Fibroblast of mammary gland (primary cell): ENCODE measurements at regions not wholly inside any gene's neighbourhood (a gene's known extent, or its start where the extent isn't known, plus 50 kb on each side); places are given as distances from the start of the nearest gene placed in this dataset.

Experiments
- DNase-seq: peaks from one replicate; pipeline ENCODE4 v3.0.0-alpha.2; 2010; ENCODE audit warnings: low read depth
- H3K4me3 ChIP-seq: 2 replicates; pipeline ENCODE4 v1.5.1; 2011; ENCODE audit warnings: low read depth, mild to moderate bottlenecking, low read length, moderate library complexity; ENCODE audit not compliant: control insufficient read depth
- TF ChIP-seq, protein P1 (sequence below): conservative IDR thresholded peaks from 2 replicates; pipeline ENCODE4 v1.5.1; 2011; ENCODE audit warnings: low read depth, low read length, inconsistent platforms; ENCODE audit not compliant: control insufficient read depth, insufficient read depth

DNA sequence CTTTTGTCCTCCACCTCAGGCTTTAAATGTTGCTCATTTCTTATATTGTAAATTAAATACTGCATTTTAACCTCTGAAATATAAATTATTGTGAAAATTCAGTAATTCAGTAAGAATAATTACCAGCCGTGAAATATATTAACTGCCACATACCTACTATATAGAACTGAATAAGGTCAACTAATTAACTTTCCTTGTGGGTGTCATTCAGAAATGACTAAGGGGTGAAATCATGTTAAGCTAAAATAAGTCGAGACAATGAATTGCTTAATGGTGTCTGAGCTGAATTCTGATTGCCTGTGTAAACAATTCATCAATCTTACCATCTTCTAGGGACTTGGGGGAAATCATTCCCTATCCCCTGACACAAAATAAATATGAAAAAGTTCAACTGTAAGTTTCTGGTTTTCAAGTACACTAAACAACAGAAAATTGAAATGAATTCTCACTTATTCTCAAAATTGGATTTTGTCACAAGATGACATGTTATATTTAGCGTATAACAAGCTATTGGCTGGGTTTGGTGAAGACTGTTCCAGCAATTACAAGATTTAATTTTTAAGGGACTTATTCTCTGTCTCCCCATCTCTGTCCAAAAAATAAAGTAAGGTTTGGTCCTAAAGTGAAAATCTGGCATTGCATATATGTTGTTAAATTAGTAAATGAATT is 255.1 kb downstream of the METTL4 start:
- TF ChIP-seq, protein P1, sequence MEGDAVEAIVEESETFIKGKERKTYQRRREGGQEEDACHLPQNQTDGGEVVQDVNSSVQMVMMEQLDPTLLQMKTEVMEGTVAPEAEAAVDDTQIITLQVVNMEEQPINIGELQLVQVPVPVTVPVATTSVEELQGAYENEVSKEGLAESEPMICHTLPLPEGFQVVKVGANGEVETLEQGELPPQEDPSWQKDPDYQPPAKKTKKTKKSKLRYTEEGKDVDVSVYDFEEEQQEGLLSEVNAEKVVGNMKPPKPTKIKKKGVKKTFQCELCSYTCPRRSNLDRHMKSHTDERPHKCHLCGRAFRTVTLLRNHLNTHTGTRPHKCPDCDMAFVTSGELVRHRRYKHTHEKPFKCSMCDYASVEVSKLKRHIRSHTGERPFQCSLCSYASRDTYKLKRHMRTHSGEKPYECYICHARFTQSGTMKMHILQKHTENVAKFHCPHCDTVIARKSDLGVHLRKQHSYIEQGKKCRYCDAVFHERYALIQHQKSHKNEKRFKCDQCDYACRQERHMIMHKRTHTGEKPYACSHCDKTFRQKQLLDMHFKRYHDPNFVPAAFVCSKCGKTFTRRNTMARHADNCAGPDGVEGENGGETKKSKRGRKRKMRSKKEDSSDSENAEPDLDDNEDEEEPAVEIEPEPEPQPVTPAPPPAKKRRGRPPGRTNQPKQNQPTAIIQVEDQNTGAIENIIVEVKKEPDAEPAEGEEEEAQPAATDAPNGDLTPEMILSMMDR: no peak
- H3K4me3 ChIP-seq: no peak overlapping the region
- DNase-seq: no peak

DNA sequence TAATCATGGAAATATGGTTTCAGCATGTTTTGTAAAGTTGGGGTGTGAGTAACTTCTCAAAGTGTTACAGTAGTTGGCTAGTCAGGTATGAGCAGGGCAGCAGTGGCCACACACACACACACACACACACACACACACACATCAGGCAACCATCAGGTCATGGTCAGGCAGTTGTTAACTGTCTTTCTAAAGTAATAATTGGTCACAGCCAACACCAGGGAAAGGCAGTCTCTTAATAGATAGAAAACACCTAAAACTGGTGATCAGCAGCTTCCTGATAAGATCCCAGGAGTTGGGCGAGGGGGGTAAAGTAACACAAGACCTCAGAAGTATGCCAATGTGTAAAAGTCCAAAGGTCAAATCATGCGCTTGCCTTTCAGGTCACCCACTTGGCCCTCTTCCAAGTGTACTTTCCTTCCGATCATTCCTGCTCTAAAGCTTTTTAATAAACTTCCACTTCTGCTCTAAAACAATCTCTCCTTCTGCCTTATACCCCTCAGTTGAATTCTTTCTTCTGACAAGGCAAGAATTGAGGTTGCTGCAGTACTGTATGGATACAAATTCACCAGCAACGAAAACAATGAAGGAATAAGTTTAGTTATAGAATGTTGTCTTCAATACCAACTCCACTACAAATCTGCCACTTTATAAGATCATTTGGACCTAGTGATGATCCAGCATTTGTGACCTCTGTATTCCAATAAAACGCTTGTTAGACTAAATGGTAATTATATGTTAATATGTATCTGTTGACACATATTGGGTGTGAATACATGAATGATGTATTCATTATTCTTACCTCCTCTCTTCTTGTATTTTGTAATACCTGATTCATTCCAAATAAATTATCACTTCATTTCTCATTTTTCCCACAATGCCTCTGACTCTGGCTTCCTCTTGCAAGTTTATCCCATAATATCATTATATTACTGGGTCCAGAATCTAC is 254.3 kb downstream of the METTL4 start:
- TF ChIP-seq, protein P1: no peak
- no peak overlapping the region for H3K4me3 ChIP-seq
- no peak for DNase-seq

DNA sequence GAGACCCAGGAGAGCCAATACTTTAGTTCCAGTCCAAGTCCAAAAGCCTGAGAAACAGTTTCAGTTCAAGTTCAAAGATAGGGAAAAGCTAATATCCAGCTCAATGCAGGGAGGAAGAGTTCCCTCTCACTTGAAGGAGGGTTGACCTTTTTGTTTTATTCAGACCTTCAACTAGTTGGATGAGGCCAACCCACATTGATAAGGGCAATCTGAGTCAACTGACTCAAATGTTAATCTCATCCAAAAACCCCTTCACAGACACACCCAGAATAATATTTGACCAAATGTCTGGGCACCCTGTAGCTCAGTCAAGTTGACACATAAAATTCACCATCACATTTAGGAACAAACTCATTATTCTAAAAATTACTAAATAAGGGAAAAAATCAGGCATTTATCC is 246.8 kb downstream of the METTL4 start:
- no peak overlapping the region for H3K4me3 ChIP-seq
- TF ChIP-seq, protein P1: no peak
- DNase-seq: no peak

GRCh38 chr18:2325308-2325849 is 245.9 kb downstream of the METTL4 start:
- no peak for DNase-seq
- TF ChIP-seq, protein P1: no peak
- no peak overlapping the region for H3K4me3 ChIP-seq

DNA sequence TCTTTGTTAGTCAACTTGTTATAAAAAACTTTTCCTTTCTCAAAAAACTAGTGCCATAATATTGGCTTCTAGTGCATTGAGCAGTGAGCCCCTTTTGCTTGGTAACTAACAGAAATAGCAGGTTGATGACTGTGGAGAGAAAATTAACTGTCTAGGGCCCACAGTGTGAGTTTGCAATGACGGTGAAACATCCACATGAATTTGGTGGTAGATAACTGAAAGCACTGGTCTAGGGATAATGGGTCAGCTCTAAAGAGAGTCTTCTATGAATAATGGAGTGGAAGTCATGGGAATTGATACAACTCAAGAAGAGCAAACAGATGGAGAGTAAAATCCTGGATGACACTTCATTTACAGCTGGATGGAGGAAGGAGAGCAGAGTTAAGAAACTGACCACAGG is 245.4 kb downstream of the METTL4 start:
- TF ChIP-seq, protein P1: no peak
- DNase-seq: no peak
- no peak overlapping the region for H3K4me3 ChIP-seq

GRCh38 chr18:2326999-2327398 is 244.3 kb downstream of the METTL4 start:
- TF ChIP-seq, protein P1: no peak
- DNase-seq: no peak
- H3K4me3 ChIP-seq: no peak overlapping the region
